ENCODE measurements at regions not wholly inside any gene's neighbourhood (a gene's known extent, or its start where the extent isn't known, plus 50 kb on each side); places are given as distances from the start of the nearest gene placed in this dataset.

GRCh38 chr16:73129455-73129854 lies 81.5 kb upstream of the ZFHX3 start:
- Histone ChIP-seq H3K9me3 (ENCODE audit: low read length) (no peaks in the 10 kb centered on the region), H3K4me3 (ENCODE audit: low read depth, low read length, poor library complexity, severe bottlenecking) (no peak overlapping the region), H3K4me2 (ENCODE audit: low read length) (no peak overlapping the region), H4K20me1 (ENCODE audit: insufficient read depth, low read length) (no peaks in the 10 kb centered on the region), H3K79me2 (ENCODE audit: insufficient read depth, low read depth, low read length) (no peaks in the 10 kb centered on the region), H3K4me1 (ENCODE audit: insufficient read depth, low read length, poor library complexity, severe bottlenecking) (no peaks in the 10 kb centered on the region), H2AFZ (ENCODE audit: low read length) (no peak overlapping the region), H3K27ac (ENCODE audit: low read depth, low read length, poor library complexity, severe bottlenecking) (no peak overlapping the region), H3K9me2 (ENCODE audit: insufficient read depth, low read length) (no peaks in the 10 kb centered on the region), H3K36me3 (ENCODE audit: insufficient read depth, low read length) (no peaks in the 10 kb centered on the region)
- intact Hi-C loops (cut with micrococcal nuclease; ENCODE audit: unreplicated experiment), result no loop called here
- no peak for DNase-seq (ENCODE audit: low spot score)
- ChIA-PET CTCF (ENCODE audit: unreplicated experiment) (no interaction called here), POLR2A (interaction anchor here (0.7 kb wide), 1 partner anchor 26 kb away, joined by 3 read pairs; no protein-coding TSS in a partner anchor)
- TF ChIP-seq CTCF (conservative IDR thresholded peaks at IDR 0.05; ENCODE audit: low read length), result no peak
- no peak for TF ChIP-seq EZH2phosphoT487 (IDR thresholded peaks at IDR 0.05; ENCODE audit: borderline replicate concordance, low read depth, low read length)
- no TSS peak for BruUV-seq (replicated peaks)

GRCh38 chr16:73126525-73126853 lies 78.6 kb upstream of the ZFHX3 start:
- POLR2A ChIA-PET, result interaction anchor here (0.6 kb wide), 1 partner anchor 88 kb away, joined by 6 read pairs; no protein-coding TSS in a partner anchor
- CTCF ChIA-PET (ENCODE audit: unreplicated experiment), result no interaction called here
- no peak overlapping the region for H3K27ac ChIP-seq (ENCODE audit: low read depth, low read length, poor library complexity, severe bottlenecking)
- no peaks in the 10 kb centered on the region for H3K9me3 ChIP-seq (ENCODE audit: low read length)
- H2AFZ ChIP-seq (ENCODE audit: low read length), result no peak overlapping the region
- no peaks in the 10 kb centered on the region for H3K4me1 ChIP-seq (ENCODE audit: insufficient read depth, low read length, poor library complexity, severe bottlenecking)
- no peaks in the 10 kb centered on the region for H3K79me2 ChIP-seq (ENCODE audit: insufficient read depth, low read depth, low read length)
- intact Hi-C loops (cut with micrococcal nuclease; ENCODE audit: unreplicated experiment), result no loop called here
- H3K4me2 ChIP-seq (ENCODE audit: low read length), result no peak overlapping the region
- H4K20me1 ChIP-seq (ENCODE audit: insufficient read depth, low read length), result no peaks in the 10 kb centered on the region
- no TSS peak for BruUV-seq (replicated peaks)
- H3K36me3 ChIP-seq (ENCODE audit: insufficient read depth, low read length), result no peaks in the 10 kb centered on the region
- no peak overlapping the region for H3K4me3 ChIP-seq (ENCODE audit: low read depth, low read length, poor library complexity, severe bottlenecking)
- H3K9me2 ChIP-seq (ENCODE audit: insufficient read depth, low read length), result no peaks in the 10 kb centered on the region
- TF ChIP-seq EZH2phosphoT487 (IDR thresholded peaks at IDR 0.05; ENCODE audit: borderline replicate concordance, low read depth, low read length) (no peak), CTCF (conservative IDR thresholded peaks at IDR 0.05; ENCODE audit: low read length) (no peak)
- DNase-seq (ENCODE audit: low spot score), result no peak

- no TSS peak for BruUV-seq (replicated peaks)
- Histone ChIP-seq H3K36me3 (ENCODE audit: insufficient read depth, low read length) (no peaks in the 10 kb centered on the region), H4K20me1 (ENCODE audit: insufficient read depth, low read length) (no peaks in the 10 kb centered on the region), H3K9me2 (ENCODE audit: insufficient read depth, low read length) (no peaks in the 10 kb centered on the region), H2AFZ (ENCODE audit: low read length) (no peak overlapping the region), H3K4me2 (ENCODE audit: low read length) (no peak overlapping the region), H3K27ac (ENCODE audit: low read depth, low read length, poor library complexity, severe bottlenecking) (no peak overlapping the region), H3K4me3 (ENCODE audit: low read depth, low read length, poor library complexity, severe bottlenecking) (no peak overlapping the region), H3K79me2 (ENCODE audit: insufficient read depth, low read depth, low read length) (no peaks in the 10 kb centered on the region), H3K9me3 (ENCODE audit: low read length) (no peaks in the 10 kb centered on the region), H3K4me1 (ENCODE audit: insufficient read depth, low read length, poor library complexity, severe bottlenecking) (no peaks in the 10 kb centered on the region)
- TF ChIP-seq EZH2phosphoT487 (IDR thresholded peaks at IDR 0.05; ENCODE audit: borderline replicate concordance, low read depth, low read length) (no peak), CTCF (conservative IDR thresholded peaks at IDR 0.05; ENCODE audit: low read length) (no peak)
- ChIA-PET POLR2A (no interaction called here), CTCF (ENCODE audit: unreplicated experiment) (no interaction called here)
- intact Hi-C loops (cut with micrococcal nuclease; ENCODE audit: unreplicated experiment), result no loop called here
- no peak for DNase-seq (ENCODE audit: low spot score)
Measured at GRCh38 chr16:73125850-73126524, 78.1 kb upstream of the ZFHX3 start.

Measured in OCI-LY7 (cell line).